ENCODE measurements at regions not wholly inside any gene's neighbourhood (a gene's known extent, or its start where the extent isn't known, plus 50 kb on each side); places are given as distances from the start of the nearest gene placed in this dataset.
A peak's percentile ranks its signal among the peaks of the same experiment; 100 is the strongest.

- TF ChIP-seq, protein P1, sequence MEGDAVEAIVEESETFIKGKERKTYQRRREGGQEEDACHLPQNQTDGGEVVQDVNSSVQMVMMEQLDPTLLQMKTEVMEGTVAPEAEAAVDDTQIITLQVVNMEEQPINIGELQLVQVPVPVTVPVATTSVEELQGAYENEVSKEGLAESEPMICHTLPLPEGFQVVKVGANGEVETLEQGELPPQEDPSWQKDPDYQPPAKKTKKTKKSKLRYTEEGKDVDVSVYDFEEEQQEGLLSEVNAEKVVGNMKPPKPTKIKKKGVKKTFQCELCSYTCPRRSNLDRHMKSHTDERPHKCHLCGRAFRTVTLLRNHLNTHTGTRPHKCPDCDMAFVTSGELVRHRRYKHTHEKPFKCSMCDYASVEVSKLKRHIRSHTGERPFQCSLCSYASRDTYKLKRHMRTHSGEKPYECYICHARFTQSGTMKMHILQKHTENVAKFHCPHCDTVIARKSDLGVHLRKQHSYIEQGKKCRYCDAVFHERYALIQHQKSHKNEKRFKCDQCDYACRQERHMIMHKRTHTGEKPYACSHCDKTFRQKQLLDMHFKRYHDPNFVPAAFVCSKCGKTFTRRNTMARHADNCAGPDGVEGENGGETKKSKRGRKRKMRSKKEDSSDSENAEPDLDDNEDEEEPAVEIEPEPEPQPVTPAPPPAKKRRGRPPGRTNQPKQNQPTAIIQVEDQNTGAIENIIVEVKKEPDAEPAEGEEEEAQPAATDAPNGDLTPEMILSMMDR (IDR thresholded peaks at IDR 0.05; ENCODE audit: low read depth, low read length): peak; percentile 20
- in situ Hi-C loops (cut with HindIII; ENCODE audit: low sequenced_read_pairs): no loop called here
- no peak overlapping the region for H3K4me3 ChIP-seq (ENCODE audit: low read depth, low read length)
- no peak for DNase-seq (ENCODE audit: low read depth, low spot score)
Measured at GRCh38 chr13:58994777-58995176, 1169.0 kb downstream of the DIAPH3 start.

DNA sequence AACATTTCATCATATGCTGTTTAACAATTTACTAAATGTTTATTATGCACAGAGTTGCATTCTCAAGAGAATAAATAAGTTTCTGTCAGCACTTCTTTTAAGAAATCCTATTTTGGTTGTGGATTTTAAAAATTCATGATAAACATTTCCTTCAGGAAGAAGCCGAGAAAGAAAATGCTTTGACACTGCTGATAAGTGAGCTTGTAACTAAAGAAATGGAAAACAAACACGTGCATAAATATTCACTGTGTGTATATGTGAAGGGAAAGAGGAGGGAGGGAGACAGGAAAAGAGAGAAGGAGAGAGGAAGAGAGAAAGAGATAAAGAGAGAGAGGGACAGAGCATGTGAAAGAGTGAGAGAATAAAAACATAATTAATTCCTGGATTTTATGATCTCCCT lies 1165.0 kb downstream of the DIAPH3 start:
- no peak for DNase-seq (ENCODE audit: low read depth, low spot score)
- in situ Hi-C loops (cut with HindIII; ENCODE audit: low sequenced_read_pairs): no loop called here
- TF ChIP-seq, protein P1 (IDR thresholded peaks at IDR 0.05; ENCODE audit: low read depth, low read length): no peak
- H3K4me3 ChIP-seq (ENCODE audit: low read depth, low read length): no peak overlapping the region

DNA sequence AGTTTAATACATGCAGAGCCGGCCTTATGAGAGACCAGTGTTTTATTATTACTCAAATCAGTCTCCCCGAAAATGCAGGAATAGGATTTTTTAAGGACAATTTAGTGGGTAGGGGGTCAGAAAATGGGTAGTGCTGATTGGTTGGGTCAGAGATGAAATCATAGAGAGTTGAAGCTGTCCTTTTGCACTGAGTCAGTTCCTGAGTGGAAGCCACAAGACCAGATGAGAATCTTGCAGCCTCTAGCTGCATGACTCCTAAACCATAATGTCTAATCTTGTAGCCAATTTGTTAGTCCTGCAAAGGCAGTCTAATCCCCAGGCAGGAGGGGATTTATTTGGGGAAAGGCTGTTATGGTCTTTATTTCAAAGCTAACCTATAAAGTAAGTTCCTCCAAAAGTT lies 1163.9 kb downstream of the DIAPH3 start:
- peak; percentile 18 for DNase-seq (ENCODE audit: low read depth, low spot score)
- TF ChIP-seq, protein P1 (IDR thresholded peaks at IDR 0.05; ENCODE audit: low read depth, low read length): no peak
- H3K4me3 ChIP-seq (ENCODE audit: low read depth, low read length): no peak overlapping the region
- in situ Hi-C loops (cut with HindIII; ENCODE audit: low sequenced_read_pairs): no loop called here

DNA sequence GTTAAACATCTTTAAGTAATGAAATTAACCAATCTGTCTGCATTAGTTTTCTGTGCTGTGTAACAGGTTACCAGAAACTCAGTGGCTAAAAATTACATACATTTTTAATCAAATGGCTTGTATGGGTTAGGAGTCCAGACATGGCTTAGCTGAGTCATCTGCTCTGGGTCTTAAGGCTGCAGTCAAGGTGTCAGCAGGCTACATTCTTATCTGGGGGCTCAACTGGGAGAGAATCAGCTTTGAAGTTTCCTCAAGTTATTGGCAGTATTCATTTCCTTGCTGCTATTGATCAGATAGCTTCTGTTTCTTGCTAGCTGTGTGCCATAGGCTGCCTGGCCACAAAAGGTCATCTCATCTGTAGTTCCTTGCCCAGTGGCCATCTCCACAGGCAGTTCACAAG lies 1163.0 kb downstream of the DIAPH3 start:
- in situ Hi-C loops (cut with HindIII; ENCODE audit: low sequenced_read_pairs): no loop called here
- no peak for DNase-seq (ENCODE audit: low read depth, low spot score)
- TF ChIP-seq, protein P1 (IDR thresholded peaks at IDR 0.05; ENCODE audit: low read depth, low read length): no peak
- no peak overlapping the region for H3K4me3 ChIP-seq (ENCODE audit: low read depth, low read length)

DNA sequence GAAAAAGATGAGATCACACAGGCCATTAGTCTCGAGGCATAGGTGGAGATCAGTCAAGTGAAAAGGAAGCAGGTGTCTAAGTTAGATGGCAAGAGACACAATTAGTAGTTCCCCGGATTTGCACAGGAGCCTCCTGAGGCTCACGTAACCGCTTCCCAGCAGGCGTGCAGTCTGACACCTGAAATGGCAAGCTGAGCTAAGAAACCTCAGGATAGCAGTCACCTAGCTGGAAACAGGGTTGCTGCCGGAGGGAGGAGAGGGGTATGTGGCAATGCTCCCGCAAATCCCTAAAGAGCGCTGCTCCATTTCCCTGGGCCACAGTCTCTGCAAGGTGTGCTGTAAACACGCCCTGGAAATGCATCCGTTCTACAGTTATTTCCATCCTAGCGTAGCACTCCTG lies 1151.0 kb downstream of the DIAPH3 start:
- TF ChIP-seq, protein P1 (IDR thresholded peaks at IDR 0.05; ENCODE audit: low read depth, low read length): no peak
- no peak for DNase-seq (ENCODE audit: low read depth, low spot score)
- no peak overlapping the region for H3K4me3 ChIP-seq (ENCODE audit: low read depth, low read length)
- in situ Hi-C loops (cut with HindIII; ENCODE audit: low sequenced_read_pairs): no loop called here

- in situ Hi-C loops (cut with HindIII; ENCODE audit: low sequenced_read_pairs): no loop called here
- TF ChIP-seq, protein P1 (IDR thresholded peaks at IDR 0.05; ENCODE audit: low read depth, low read length): no peak
- DNase-seq (ENCODE audit: low read depth, low spot score): no peak
- no peak overlapping the region for H3K4me3 ChIP-seq (ENCODE audit: low read depth, low read length)
Measured at GRCh38 chr13:59016250-59016649, 1147.5 kb downstream of the DIAPH3 start.

GRCh38 chr13:59024434-59024833 lies 1139.3 kb downstream of the DIAPH3 start:
- in situ Hi-C loops (cut with HindIII; ENCODE audit: low sequenced_read_pairs): no loop called here
- TF ChIP-seq, protein P1 (IDR thresholded peaks at IDR 0.05; ENCODE audit: low read depth, low read length): no peak
- no peak overlapping the region for H3K4me3 ChIP-seq (ENCODE audit: low read depth, low read length)
- no peak for DNase-seq (ENCODE audit: low read depth, low spot score)
